T-helper 1 cell treated with Interleukin-12 subunit alpha and Interleukin-12 subunit beta and Interleukin-4 antibody, amounts not matched to agents 30 μg/mL and 1 μg/mL, for 36 hours (primary cell): ENCODE measurements at regions not wholly inside any gene's neighbourhood (a gene's known extent, or its start where the extent isn't known, plus 50 kb on each side); places are given as distances from the start of the nearest gene placed in this dataset.

Source experiments
- H3K27ac Mint-ChIP-seq: one replicate; pipeline ENCODE4 v1.8.0; 2021; ENCODE audit warnings: mild to moderate bottlenecking, mixed read lengths
- H3K27me3 Mint-ChIP-seq: one replicate; pipeline ENCODE4 v1.8.0; 2021; ENCODE audit warnings: low read depth, mixed read lengths
- H3K36me3 Mint-ChIP-seq: one replicate; pipeline ENCODE4 v1.8.0; 2021; ENCODE audit warnings: low read depth, mixed read lengths
- H3K4me1 Mint-ChIP-seq: one replicate; pipeline ENCODE4 v1.8.0; 2021; ENCODE audit warnings: low read depth, mixed read lengths
- H3K4me3 Mint-ChIP-seq: one replicate; pipeline ENCODE4 v1.8.0; 2021; ENCODE audit warnings: mild to moderate bottlenecking, moderate library complexity, mixed read lengths
- H3K9me3 Mint-ChIP-seq: one replicate; pipeline ENCODE4 v1.8.0; 2021; ENCODE audit warnings: mixed read lengths

DNA sequence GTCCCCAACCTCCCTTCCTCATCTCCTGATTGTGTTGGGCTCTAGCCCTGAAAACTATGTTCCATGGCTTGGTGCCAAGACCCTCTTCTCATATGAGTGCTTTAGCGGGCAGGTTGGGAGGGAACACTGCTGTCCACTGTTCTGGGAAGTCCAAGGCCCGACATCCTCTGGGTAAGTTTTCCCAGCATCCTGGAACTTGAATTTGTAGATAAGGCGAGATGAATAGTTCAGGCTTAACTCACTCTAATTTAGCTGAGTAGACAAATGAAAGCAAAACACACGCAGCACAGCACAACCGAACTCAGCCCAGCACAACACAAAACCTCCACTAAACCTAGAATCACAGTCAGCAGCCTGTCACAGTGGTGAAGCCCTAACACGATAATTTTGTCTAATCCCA is 95.3 kb upstream of the SLC28A3 start:
- no peaks in the 10 kb centered on the region for H3K4me1 Mint-ChIP-seq
- H3K36me3 Mint-ChIP-seq: no peaks in the 10 kb centered on the region
- no peak overlapping the region for H3K4me3 Mint-ChIP-seq
- H3K27ac Mint-ChIP-seq: no peak overlapping the region
- H3K9me3 Mint-ChIP-seq: no peaks in the 10 kb centered on the region
- peaks cover 3% of the 10 kb centered on the region for H3K27me3 Mint-ChIP-seq

DNA sequence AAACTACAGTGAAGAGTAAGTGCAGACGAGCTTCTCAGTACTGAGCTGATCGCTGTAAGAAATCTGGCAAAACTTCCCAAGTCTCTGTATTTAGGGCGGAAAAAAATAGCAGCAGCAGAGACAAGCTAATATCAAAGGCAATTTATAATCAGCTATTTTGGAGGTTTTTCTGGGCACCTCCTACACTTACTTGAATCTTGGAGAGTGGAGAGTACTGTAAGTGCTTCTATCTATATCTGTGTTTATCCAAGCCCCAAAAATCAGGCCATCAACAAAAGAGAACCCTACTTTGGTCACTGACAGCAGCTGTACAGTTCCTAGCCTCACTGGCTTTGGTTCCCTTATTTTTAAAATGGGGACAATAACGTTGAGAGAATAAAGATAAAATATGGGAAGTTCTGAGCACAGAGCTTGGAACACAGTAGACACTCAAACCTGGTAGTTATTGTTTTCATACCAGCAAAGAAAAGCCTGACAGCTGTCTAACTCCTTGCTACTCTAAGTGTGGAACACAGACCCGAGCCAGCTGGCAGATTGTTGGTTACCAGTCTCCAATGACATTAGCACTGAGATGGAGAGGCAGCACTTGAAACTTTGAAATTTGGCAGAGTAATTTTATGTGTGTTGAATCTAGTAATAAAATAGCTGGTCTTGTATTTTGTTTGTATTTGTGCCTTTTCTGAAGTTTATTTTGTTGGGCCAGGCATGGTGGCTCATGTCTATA is 96.0 kb upstream of the SLC28A3 start:
- Mint-ChIP-seq H3K4me1 (no peaks in the 10 kb centered on the region), H3K4me3 (no peak overlapping the region), H3K27me3 (peaks cover 3% of the 10 kb centered on the region), H3K36me3 (no peaks in the 10 kb centered on the region), H3K27ac (no peak overlapping the region), H3K9me3 (no peaks in the 10 kb centered on the region)

DNA sequence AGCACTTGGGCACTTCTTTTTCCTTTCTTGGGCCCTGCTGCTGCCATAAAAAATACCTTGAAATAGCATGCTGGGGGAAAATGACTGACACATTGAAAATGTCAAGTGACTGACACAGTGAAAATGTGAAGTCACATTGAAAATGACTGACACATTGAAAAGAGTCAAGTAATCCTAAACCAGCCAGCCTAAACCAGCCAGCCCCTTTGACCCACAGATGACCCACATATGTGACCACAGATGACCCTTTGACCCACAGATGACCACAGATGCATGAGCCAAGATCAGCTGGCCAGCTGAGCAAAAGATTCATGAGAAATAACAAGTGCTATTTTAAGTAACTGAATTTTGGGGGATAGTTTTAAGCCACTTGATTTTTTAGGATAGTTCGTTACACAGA is 97.8 kb upstream of the SLC28A3 start:
- Mint-ChIP-seq H3K27me3 (peaks cover 3% of the 10 kb centered on the region), H3K4me1 (no peaks in the 10 kb centered on the region), H3K9me3 (no peaks in the 10 kb centered on the region), H3K27ac (no peak overlapping the region), H3K4me3 (no peak overlapping the region), H3K36me3 (no peaks in the 10 kb centered on the region)

DNA sequence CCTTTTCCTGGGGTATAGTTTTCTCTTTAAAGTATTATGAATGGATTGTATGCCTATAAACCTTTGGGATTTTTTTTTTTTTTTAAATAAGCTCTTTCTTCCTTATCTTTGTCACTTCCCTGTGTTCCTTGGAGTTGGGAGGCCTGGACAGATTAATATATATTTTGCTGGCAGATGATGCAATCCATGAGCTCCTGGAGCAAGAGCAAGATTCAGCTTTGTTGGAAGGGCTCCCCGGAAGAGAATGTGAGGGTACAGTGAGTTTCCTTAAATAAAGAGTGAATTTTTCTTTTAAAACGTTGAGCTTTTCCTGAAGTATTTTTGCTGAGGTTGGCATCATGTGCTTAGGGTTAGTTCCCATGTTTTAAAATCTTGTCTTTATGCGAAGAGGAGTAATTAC is 98.7 kb upstream of the SLC28A3 start:
- no peak overlapping the region for H3K27ac Mint-ChIP-seq
- no peak overlapping the region for H3K4me3 Mint-ChIP-seq
- H3K9me3 Mint-ChIP-seq: no peaks in the 10 kb centered on the region
- no peaks in the 10 kb centered on the region for H3K4me1 Mint-ChIP-seq
- H3K27me3 Mint-ChIP-seq: peaks cover 3% of the 10 kb centered on the region
- H3K36me3 Mint-ChIP-seq: no peaks in the 10 kb centered on the region

- H3K27ac Mint-ChIP-seq: no peak overlapping the region
- H3K9me3 Mint-ChIP-seq: no peaks in the 10 kb centered on the region
- no peak overlapping the region for H3K4me3 Mint-ChIP-seq
- H3K27me3 Mint-ChIP-seq: peaks cover 3% of the 10 kb centered on the region
- no peaks in the 10 kb centered on the region for H3K36me3 Mint-ChIP-seq
- H3K4me1 Mint-ChIP-seq: no peaks in the 10 kb centered on the region
These were observed 102.2 kb upstream of the SLC28A3 start for GRCh38 chr9:84442712-84443111.

DNA sequence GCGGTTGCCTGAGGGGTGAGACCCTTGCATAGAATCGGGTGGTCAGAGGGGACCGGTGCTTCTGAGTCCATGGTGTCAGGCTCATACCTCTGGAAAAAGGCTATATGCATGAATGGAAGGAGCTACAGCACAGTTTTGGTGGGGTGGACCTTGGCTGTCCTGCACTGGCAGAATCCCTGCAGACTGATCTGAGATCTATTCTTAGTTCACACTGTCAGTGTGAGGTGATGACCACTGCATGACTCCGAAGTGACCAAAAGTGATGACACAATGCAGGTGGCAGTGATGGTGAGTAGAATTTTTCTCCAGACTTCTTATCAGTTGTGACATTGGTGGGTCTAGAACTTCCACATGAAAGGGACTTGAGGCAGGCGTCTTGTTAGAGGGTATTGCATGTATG is 105.2 kb upstream of the SLC28A3 start:
- Mint-ChIP-seq H3K27ac (no peak overlapping the region), H3K4me3 (no peak overlapping the region), H3K27me3 (no peaks in the 10 kb centered on the region), H3K36me3 (no peaks in the 10 kb centered on the region), H3K4me1 (no peaks in the 10 kb centered on the region), H3K9me3 (no peaks in the 10 kb centered on the region)

DNA sequence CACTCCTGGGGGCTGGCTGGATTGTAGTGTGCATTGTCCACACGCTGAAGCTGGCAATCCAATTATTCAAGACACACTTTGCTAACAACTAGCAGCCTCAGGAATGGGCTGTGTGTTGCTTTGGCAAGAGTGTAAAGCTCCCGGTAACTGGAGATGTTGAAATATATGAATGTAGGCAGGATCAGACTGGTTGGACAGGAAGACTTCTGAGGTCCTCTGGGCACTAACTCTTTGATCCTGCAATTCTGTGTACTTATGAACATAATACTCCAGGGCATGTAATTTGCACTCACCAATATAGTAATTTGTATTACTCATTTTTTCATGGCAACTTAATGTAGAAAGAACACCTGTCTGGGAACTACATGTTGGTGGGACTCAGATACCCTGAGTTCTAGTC is 106.7 kb upstream of the SLC28A3 start:
- no peak overlapping the region for H3K27ac Mint-ChIP-seq
- H3K4me1 Mint-ChIP-seq: no peaks in the 10 kb centered on the region
- H3K4me3 Mint-ChIP-seq: no peak overlapping the region
- H3K9me3 Mint-ChIP-seq: no peaks in the 10 kb centered on the region
- no peaks in the 10 kb centered on the region for H3K27me3 Mint-ChIP-seq
- H3K36me3 Mint-ChIP-seq: no peaks in the 10 kb centered on the region

DNA sequence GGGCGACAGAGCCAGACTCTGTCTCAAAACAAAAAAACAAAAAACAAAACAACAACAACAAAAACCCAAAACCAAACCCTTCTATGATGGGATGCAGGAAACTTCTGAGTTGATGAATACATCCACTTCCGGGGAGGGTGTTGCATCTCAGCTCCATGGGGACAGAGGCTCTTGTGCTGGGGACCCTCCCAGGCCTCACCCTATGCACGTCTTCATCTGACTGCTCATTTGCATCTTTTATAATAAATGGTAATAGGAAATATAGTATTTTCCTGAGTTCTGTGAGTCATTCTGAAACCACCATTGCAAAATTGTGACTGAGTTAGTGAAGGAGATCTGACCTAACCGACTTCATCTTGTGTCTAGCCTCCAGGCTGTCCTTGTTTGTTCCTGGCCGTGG is 109.5 kb upstream of the SLC28A3 start:
- Mint-ChIP-seq H3K4me3 (no peak overlapping the region), H3K27me3 (no peaks in the 10 kb centered on the region), H3K4me1 (no peaks in the 10 kb centered on the region), H3K9me3 (no peaks in the 10 kb centered on the region), H3K36me3 (no peaks in the 10 kb centered on the region), H3K27ac (no peak overlapping the region)

DNA sequence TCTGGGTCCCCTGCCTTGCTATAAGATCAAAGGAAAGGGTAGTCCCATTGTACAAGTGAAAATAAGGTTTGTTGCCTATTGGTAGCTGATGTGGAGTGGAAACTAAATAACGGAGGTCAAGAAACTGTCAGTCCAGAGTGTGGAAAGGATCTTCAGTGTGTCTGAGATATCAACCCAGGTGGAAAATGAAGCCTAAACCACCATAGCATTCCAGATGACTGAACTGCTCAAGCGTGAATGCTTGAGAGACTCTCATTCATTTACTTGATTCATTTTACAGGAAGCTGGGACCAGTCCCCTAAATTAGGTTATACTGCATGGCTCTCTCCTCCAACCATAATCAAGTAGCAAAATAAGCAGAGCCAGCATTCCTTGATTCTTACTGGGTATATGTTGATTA is 116.0 kb upstream of the SLC28A3 start:
- Mint-ChIP-seq H3K27me3 (no peaks in the 10 kb centered on the region), H3K4me1 (no peaks in the 10 kb centered on the region), H3K4me3 (no peak overlapping the region), H3K36me3 (no peaks in the 10 kb centered on the region), H3K27ac (no peak overlapping the region), H3K9me3 (peaks cover 3% of the 10 kb centered on the region)

DNA sequence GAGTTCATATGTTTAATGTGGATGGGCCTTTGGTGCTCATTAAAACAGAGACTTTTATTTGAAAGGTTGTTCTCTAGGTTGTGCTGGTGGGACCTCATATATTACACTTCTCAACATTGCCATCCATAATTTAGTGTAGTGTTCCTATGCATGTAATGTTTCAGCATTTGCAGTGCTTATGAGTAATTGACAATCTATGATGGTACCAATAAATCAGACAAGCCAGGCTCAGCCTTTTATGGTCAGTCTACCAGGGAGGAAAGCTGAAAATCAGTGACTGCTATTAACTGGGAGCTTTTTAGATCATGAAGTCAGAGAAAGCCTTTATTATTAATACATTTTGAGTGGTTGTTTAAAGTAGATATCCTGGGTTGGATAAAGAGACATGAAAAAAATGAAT is 120.1 kb upstream of the SLC28A3 start:
- Mint-ChIP-seq H3K4me1 (no peaks in the 10 kb centered on the region), H3K27me3 (peaks cover 6% of the 10 kb centered on the region), H3K27ac (no peak overlapping the region), H3K9me3 (no peaks in the 10 kb centered on the region), H3K36me3 (no peaks in the 10 kb centered on the region), H3K4me3 (no peak overlapping the region)

GRCh38 chr9:84463272-84463671 is 122.7 kb upstream of the SLC28A3 start:
- Mint-ChIP-seq H3K27ac (no peak overlapping the region), H3K4me3 (no peak overlapping the region), H3K9me3 (no peaks in the 10 kb centered on the region)

DNA sequence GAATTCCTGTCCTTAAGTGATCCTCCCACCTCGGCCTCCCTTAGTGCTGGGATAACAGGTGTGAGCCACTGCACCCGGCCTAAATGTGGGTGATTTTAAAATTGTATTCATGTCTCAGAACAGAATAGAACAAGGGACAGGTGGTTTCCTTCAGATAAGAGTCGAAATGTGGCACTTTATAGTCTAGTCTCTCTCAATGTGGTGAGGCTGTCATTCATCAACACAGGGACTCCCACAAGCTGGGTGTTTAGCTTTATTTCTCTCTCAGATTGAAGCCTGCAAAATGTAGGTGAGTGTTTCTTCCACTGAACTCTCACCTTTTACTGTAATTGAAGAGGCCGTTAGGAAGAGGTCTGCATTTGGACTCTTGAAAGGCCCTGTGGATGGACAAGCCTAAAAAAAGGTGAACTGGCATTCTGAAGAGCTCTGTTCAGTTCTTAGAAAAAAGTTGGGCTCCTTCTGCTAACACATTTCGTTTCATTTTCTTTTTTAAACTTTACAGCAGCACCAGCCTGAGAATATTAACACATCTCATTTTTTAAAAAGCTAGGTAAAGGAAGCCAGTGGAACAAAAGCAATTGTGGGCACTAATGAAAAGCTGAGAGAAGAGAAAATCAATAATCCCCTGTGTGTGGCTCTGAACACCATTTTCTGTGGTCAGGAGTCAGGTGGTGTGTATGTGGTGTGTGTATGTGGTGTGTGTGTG is 126.2 kb upstream of the SLC28A3 start:
- H3K36me3 Mint-ChIP-seq: no peaks in the 10 kb centered on the region

More at GRCh38 chr9:84463272-84463671, 122.7 kb upstream of the SLC28A3 start:
- H3K4me1 Mint-ChIP-seq: no peaks in the 10 kb centered on the region
- H3K27me3 Mint-ChIP-seq: peaks cover 6% of the 10 kb centered on the region
- H3K36me3 Mint-ChIP-seq: no peaks in the 10 kb centered on the region

DNA sequence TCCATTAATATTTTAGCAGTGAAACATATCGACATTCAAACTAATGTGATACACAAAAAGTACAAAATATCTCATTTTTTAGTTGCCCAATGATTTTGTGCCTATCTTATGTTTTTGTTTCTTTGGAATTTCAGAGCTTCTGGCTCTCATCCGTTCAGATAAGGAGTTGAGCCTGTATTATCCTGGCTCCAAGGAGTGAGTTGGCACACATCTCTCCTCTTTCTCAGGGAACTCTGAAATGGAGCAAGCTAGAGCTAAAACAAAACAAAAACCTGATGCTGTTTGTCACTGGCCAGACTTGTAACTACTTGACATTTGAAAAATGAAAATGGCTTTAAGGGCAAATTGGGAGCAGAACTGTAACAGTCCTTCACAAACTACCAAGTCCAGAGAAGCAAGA is 131.3 kb upstream of the SLC28A3 start:
- Mint-ChIP-seq H3K27ac (no peak overlapping the region), H3K9me3 (no peaks in the 10 kb centered on the region), H3K4me1 (no peaks in the 10 kb centered on the region), H3K4me3 (no peak overlapping the region), H3K36me3 (no peaks in the 10 kb centered on the region), H3K27me3 (no peaks in the 10 kb centered on the region)

More for the DNA sequence above, 126.2 kb upstream of the SLC28A3 start:
- H3K4me3 Mint-ChIP-seq: no peak overlapping the region
- H3K4me1 Mint-ChIP-seq: no peaks in the 10 kb centered on the region
- no peaks in the 10 kb centered on the region for H3K9me3 Mint-ChIP-seq
- H3K27ac Mint-ChIP-seq: no peak overlapping the region
- peaks cover 6% of the 10 kb centered on the region for H3K27me3 Mint-ChIP-seq

DNA sequence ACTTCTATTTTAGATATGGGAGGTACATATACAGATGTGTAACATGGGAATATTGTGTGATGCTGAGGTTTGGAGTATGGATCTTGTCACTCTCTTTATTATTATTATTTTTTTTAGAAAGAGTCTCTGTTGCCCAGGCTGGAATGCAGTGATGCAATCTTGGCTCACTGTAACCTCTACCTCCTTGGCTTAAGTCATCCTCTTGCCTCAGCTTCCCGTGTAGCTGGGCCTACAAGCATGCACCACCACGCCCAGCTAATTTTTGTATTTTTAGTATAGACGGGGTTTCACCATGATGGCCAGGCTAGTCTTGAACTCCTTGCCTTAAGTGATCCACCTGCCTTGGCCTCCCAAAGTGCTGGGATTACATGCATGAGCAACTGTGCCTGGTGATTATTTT is 138.4 kb upstream of the SLC28A3 start:
- H3K4me1 Mint-ChIP-seq: no peaks in the 10 kb centered on the region
- H3K27me3 Mint-ChIP-seq: no peaks in the 10 kb centered on the region
- no peak overlapping the region for H3K27ac Mint-ChIP-seq
- no peak overlapping the region for H3K4me3 Mint-ChIP-seq
- H3K36me3 Mint-ChIP-seq: no peaks in the 10 kb centered on the region
- H3K9me3 Mint-ChIP-seq: no peaks in the 10 kb centered on the region

GRCh38 chr9:84480071-84480470 is 139.5 kb upstream of the SLC28A3 start:
- Mint-ChIP-seq H3K4me3 (no peak overlapping the region), H3K27ac (no peak overlapping the region), H3K4me1 (no peaks in the 10 kb centered on the region), H3K36me3 (no peaks in the 10 kb centered on the region), H3K9me3 (no peaks in the 10 kb centered on the region), H3K27me3 (no peaks in the 10 kb centered on the region)
